ENCODE measurements at regions not wholly inside any gene's neighbourhood (a gene's known extent, or its start where the extent isn't known, plus 50 kb on each side); places are given as distances from the start of the nearest gene placed in this dataset.

- Histone ChIP-seq H3K27ac (ENCODE audit: low read length) (no peak overlapping the region), H3K4me2 (ENCODE audit: insufficient read depth, low read length) (no peak overlapping the region), H4K20me1 (ENCODE audit: insufficient read depth, low read length) (no peaks in the 10 kb centered on the region), H3K9me3 (ENCODE audit: insufficient read depth, low read length, severe bottlenecking) (no peaks in the 10 kb centered on the region), H3K27me3 (ENCODE audit: insufficient read depth, low read length, poor library complexity) (no peaks in the 10 kb centered on the region), H3K9ac (ENCODE audit: low read depth, low read length) (no peak overlapping the region), H2AFZ (ENCODE audit: low read depth, low read length) (no peak overlapping the region), H3K4me1 (ENCODE audit: insufficient read depth, low read length) (no peaks in the 10 kb centered on the region), H3K36me3 (ENCODE audit: insufficient read depth, low read length) (no peaks in the 10 kb centered on the region), H3K79me2 (ENCODE audit: insufficient read depth, low read length) (no peaks in the 10 kb centered on the region), H3K4me3 (ENCODE audit: low read depth in 1 of 2, low read length in 2 of 2) (no peak overlapping the region)
- TF ChIP-seq EZH2 (IDR thresholded peaks at IDR 0.05; ENCODE audit: borderline replicate concordance, low read depth, low read length, severe bottlenecking) (no peak), CTCF (IDR thresholded peaks at IDR 0.05; ENCODE audit: borderline replicate concordance, extremely low read depth, low read length, poor library complexity, severe bottlenecking) (no peak)
- no peak for DNase-seq
- no peak for ATAC-seq (ENCODE audit: insufficient read depth, low read depth)
These were observed 490.0 kb downstream of the SH2D4B start for GRCh38 chr10:81027706-81028105.

- H3K36me3 ChIP-seq (ENCODE audit: insufficient read depth, low read length), result no peaks in the 10 kb centered on the region
- no peaks in the 10 kb centered on the region for H4K20me1 ChIP-seq (ENCODE audit: insufficient read depth, low read length)
- H3K9ac ChIP-seq (ENCODE audit: low read depth, low read length), result no peak overlapping the region
- ATAC-seq (ENCODE audit: insufficient read depth, low read depth) (no peak), DNase-seq (no peak)
- no peak overlapping the region for H3K27ac ChIP-seq (ENCODE audit: low read length)
- H3K4me2 ChIP-seq (ENCODE audit: insufficient read depth, low read length), result no peak overlapping the region
- H3K4me3 ChIP-seq (ENCODE audit: low read depth in 1 of 2, low read length in 2 of 2), result no peak overlapping the region
- H2AFZ ChIP-seq (ENCODE audit: low read depth, low read length), result no peak overlapping the region
- H3K9me3 ChIP-seq (ENCODE audit: insufficient read depth, low read length, severe bottlenecking), result no peaks in the 10 kb centered on the region
- no peaks in the 10 kb centered on the region for H3K4me1 ChIP-seq (ENCODE audit: insufficient read depth, low read length)
- no peaks in the 10 kb centered on the region for H3K79me2 ChIP-seq (ENCODE audit: insufficient read depth, low read length)
- no peaks in the 10 kb centered on the region for H3K27me3 ChIP-seq (ENCODE audit: insufficient read depth, low read length, poor library complexity)
- TF ChIP-seq EZH2 (IDR thresholded peaks at IDR 0.05; ENCODE audit: borderline replicate concordance, low read depth, low read length, severe bottlenecking), result no peak
- TF ChIP-seq CTCF (IDR thresholded peaks at IDR 0.05; ENCODE audit: borderline replicate concordance, extremely low read depth, low read length, poor library complexity, severe bottlenecking), result no peak
These were observed 494.1 kb downstream of the SH2D4B start for GRCh38 chr10:81031774-81032173.

GRCh38 chr10:81034383-81034782 lies 496.7 kb downstream of the SH2D4B start:
- Histone ChIP-seq H2AFZ (ENCODE audit: low read depth, low read length) (no peak overlapping the region), H3K9ac (ENCODE audit: low read depth, low read length) (no peak overlapping the region), H3K79me2 (ENCODE audit: insufficient read depth, low read length) (no peaks in the 10 kb centered on the region), H3K4me3 (ENCODE audit: low read depth in 1 of 2, low read length in 2 of 2) (no peak overlapping the region), H3K9me3 (ENCODE audit: insufficient read depth, low read length, severe bottlenecking) (no peaks in the 10 kb centered on the region), H3K36me3 (ENCODE audit: insufficient read depth, low read length) (no peaks in the 10 kb centered on the region), H3K27ac (ENCODE audit: low read length) (no peak overlapping the region), H3K4me2 (ENCODE audit: insufficient read depth, low read length) (no peak overlapping the region), H3K4me1 (ENCODE audit: insufficient read depth, low read length) (no peaks in the 10 kb centered on the region), H3K27me3 (ENCODE audit: insufficient read depth, low read length, poor library complexity) (no peaks in the 10 kb centered on the region), H4K20me1 (ENCODE audit: insufficient read depth, low read length) (no peaks in the 10 kb centered on the region)
- ATAC-seq (ENCODE audit: insufficient read depth, low read depth) (no peak), DNase-seq (no peak)
- TF ChIP-seq EZH2 (IDR thresholded peaks at IDR 0.05; ENCODE audit: borderline replicate concordance, low read depth, low read length, severe bottlenecking) (no peak), CTCF (IDR thresholded peaks at IDR 0.05; ENCODE audit: borderline replicate concordance, extremely low read depth, low read length, poor library complexity, severe bottlenecking) (no peak)

GRCh38 chr10:81036257-81036656 lies 498.6 kb downstream of the SH2D4B start:
- Histone ChIP-seq H3K4me3 (ENCODE audit: low read depth in 1 of 2, low read length in 2 of 2) (no peak overlapping the region), H3K36me3 (ENCODE audit: insufficient read depth, low read length) (no peaks in the 10 kb centered on the region), H4K20me1 (ENCODE audit: insufficient read depth, low read length) (no peaks in the 10 kb centered on the region), H3K9ac (ENCODE audit: low read depth, low read length) (no peak overlapping the region), H3K27ac (ENCODE audit: low read length) (no peak overlapping the region), H3K79me2 (ENCODE audit: insufficient read depth, low read length) (no peaks in the 10 kb centered on the region), H3K9me3 (ENCODE audit: insufficient read depth, low read length, severe bottlenecking) (no peaks in the 10 kb centered on the region), H3K27me3 (ENCODE audit: insufficient read depth, low read length, poor library complexity) (no peaks in the 10 kb centered on the region), H3K4me2 (ENCODE audit: insufficient read depth, low read length) (no peak overlapping the region), H3K4me1 (ENCODE audit: insufficient read depth, low read length) (no peaks in the 10 kb centered on the region), H2AFZ (ENCODE audit: low read depth, low read length) (no peak overlapping the region)
- DNase-seq, result no peak
- no peak for ATAC-seq (ENCODE audit: insufficient read depth, low read depth)
- TF ChIP-seq EZH2 (IDR thresholded peaks at IDR 0.05; ENCODE audit: borderline replicate concordance, low read depth, low read length, severe bottlenecking) (no peak), CTCF (IDR thresholded peaks at IDR 0.05; ENCODE audit: borderline replicate concordance, extremely low read depth, low read length, poor library complexity, severe bottlenecking) (no peak)
